ENCODE measurements at regions not wholly inside any gene's neighbourhood (a gene's known extent, or its start where the extent isn't known, plus 50 kb on each side); places are given as distances from the start of the nearest gene placed in this dataset.

DNA sequence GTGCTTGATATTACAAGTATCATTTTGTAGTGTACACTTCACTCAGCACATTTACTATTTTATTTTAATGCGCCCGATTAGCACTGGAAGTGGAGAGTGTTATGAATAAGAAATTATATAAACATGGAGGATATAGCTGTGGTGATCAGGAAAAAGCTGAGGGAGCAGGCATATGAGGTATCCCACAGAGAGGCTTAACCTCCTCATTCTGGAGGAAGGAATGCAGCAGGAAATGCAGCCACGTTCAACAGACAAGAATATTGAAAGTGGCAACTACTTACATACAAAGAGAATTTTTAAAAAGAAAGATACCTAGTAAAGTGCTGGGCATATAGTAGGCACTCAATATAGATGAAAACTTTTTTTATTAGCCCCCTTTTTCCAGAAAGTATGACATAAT, 166.0 kb upstream of the SATB1 start:
- Histone ChIP-seq H3K9me3 (replicated peaks; ENCODE audit: control insufficient read depth, insufficient read depth, low read depth, low read length) (no peaks in the 10 kb centered on the region), H3K79me2 (ENCODE audit: control insufficient read depth, insufficient read depth, low read length) (no peaks in the 10 kb centered on the region), H2AFZ (ENCODE audit: low read depth, low read length) (no peak overlapping the region), H3K4me2 (ENCODE audit: insufficient read depth, low read length) (no peak overlapping the region), H3K4me3 (no peak overlapping the region), H3K4me1 (replicated peaks in 1 of 2; ENCODE audit: control insufficient read depth in 2 of 2, insufficient read depth in 2 of 2, low read length in 2 of 2) (no peaks in the 10 kb centered on the region), H3K36me3 (ENCODE audit: control insufficient read depth, insufficient read depth, low read length) (no peaks in the 10 kb centered on the region), H3K9ac (ENCODE audit: insufficient read depth in 1 of 2, low read depth in 2 of 2, low read length in 2 of 2) (no peak overlapping the region), H3K27me3 (ENCODE audit: control insufficient read depth in 2 of 2, insufficient read depth in 2 of 2, low read length in 2 of 2) (no peaks in the 10 kb centered on the region), H3K9me1 (ENCODE audit: control insufficient read depth, insufficient read depth, low read length) (no peaks in the 10 kb centered on the region), H3K27ac (ENCODE audit: extremely low read depth, low read depth, low read length) (no peak overlapping the region), H4K20me1 (replicated peaks; ENCODE audit: control insufficient read depth, insufficient read depth, low read length) (no peaks in the 10 kb centered on the region)
- FAIRE-seq: no peak
- in situ Hi-C loops (cut with MboI): no loop called here
- intact Hi-C loops (cut with micrococcal nuclease): no loop called here
- no peak for TF ChIP-seq HDAC3 (IDR thresholded peaks at IDR 0.05; ENCODE audit: borderline replicate concordance, partially characterized antibody)
- TF ChIP-seq NBN (IDR thresholded peaks at IDR 0.05; ENCODE audit: low read depth): no peak
- no peak for TF ChIP-seq RBM15 (IDR thresholded peaks at IDR 0.05; ENCODE audit: insufficient read depth, low read length)
- no peak for TF ChIP-seq HIVEP1 (CRISPR knock-in tag; IDR thresholded peaks at IDR 0.05)
- TF ChIP-seq NCOA1 (IDR thresholded peaks at IDR 0.05; ENCODE audit: low read depth): no peak
- TF ChIP-seq RBM39 (optimal IDR thresholded peaks at IDR 0.05; ENCODE audit: low read depth, low read length): no peak
- TF ChIP-seq RFX5 (IDR thresholded peaks at IDR 0.05; ENCODE audit: low read depth, low read length): no peak
- TF ChIP-seq, protein P1, sequence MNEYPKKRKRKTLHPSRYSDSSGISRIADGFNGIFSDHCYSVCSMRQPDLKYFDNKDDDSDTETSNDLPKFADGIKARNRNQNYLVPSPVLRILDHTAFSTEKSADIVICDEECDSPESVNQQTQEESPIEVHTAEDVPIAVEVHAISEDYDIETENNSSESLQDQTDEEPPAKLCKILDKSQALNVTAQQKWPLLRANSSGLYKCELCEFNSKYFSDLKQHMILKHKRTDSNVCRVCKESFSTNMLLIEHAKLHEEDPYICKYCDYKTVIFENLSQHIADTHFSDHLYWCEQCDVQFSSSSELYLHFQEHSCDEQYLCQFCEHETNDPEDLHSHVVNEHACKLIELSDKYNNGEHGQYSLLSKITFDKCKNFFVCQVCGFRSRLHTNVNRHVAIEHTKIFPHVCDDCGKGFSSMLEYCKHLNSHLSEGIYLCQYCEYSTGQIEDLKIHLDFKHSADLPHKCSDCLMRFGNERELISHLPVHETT (CRISPR knock-in tag; conservative IDR thresholded peaks at IDR 0.05 in 1 of 2, IDR thresholded peaks at IDR 0.05 in 1 of 2): no peak
- no peak for ATAC-seq
- no TSS peak for BruUV-seq (replicated peaks)
- CTCF ChIA-PET (ENCODE audit: low intra/inter-chr PET ratio): no interaction called here
- WGBS (ENCODE audit: insufficient coverage, low coverage, missing lambda C conversion rate): 0% methylated on average over 3 of the region's 3 CpGs
- POLR2A ChIA-PET: no interaction called here
- DNase-seq (ENCODE audit: extremely low read depth in 1 of 4, low spot score in 3 of 4): no peak

Data from K562 (cell line).